Right atrium auricular region (tissue), 2 donors: ENCODE measurements at regions not wholly inside any gene's neighbourhood (a gene's known extent, or its start where the extent isn't known, plus 50 kb on each side); places are given as distances from the start of the nearest gene placed in this dataset.

Source experiments
- DNase-seq: peaks from one replicate; pipeline ENCODE4 v3.0.0-alpha.2; 2019; ENCODE audit warnings: low spot score
- H3K27ac ChIP-seq, 2 donors: fragments of 200-600 bp; sonication (generic); 1 replicate in 1 of 2; 2 replicates in 1 of 2; pipeline ENCODE4 v1.5.1; 2016 to 2019
- H3K27me3 ChIP-seq, 2 donors: fragments of 200-600 bp; sonication (generic); one replicate each; pipeline versions ENCODE4 v1.5.1 to v1.6.0; 2017 to 2019
- H3K36me3 ChIP-seq: fragments of 200-600 bp; sonication (generic); one replicate; pipeline ENCODE4 v1.5.1; 2016
- H3K4me1 ChIP-seq, 2 donors: fragments of 200-600 bp; sonication (generic); one replicate each; pipeline versions ENCODE4 v1.5.1 to v1.6.0; 2017 to 2019
- H3K4me3 ChIP-seq, 2 donors: fragments of 200-600 bp; sonication (generic); 1 replicate in 1 of 2; 2 replicates in 1 of 2; pipeline ENCODE4 v1.5.1; 2017 to 2019; ENCODE audit warnings: mild to moderate bottlenecking in 1 of 2, moderate library complexity in 1 of 2
- H3K9me3 ChIP-seq, 2 donors: fragments of 200-600 bp; sonication (generic); one replicate each; pipeline ENCODE4 v1.5.1; 2019
- CTCF ChIP-seq, 2 donors: fragments of 200-600 bp; sonication (generic); IDR thresholded peaks; one replicate each; pipeline ENCODE4 v1.5.1; 2019; ENCODE audit warnings: antibody characterized with exemption in 2 of 2

GRCh38 chr6:71486461-71486860 is 197.8 kb downstream of the OGFRL1 start:
- Histone ChIP-seq H3K36me3 (no peaks in the 10 kb centered on the region), H3K4me3 (no peak overlapping the region), H3K9me3 (no peaks in the 10 kb centered on the region), H3K27me3 (no peaks in the 10 kb centered on the region), H3K4me1 (no peaks in the 10 kb centered on the region), H3K27ac (no peak overlapping the region)
- no peak for DNase-seq
- TF ChIP-seq CTCF (IDR thresholded peaks at IDR 0.05) = no peak

- no peaks in the 10 kb centered on the region for H3K9me3 ChIP-seq
- no peak for DNase-seq
- H3K4me3 ChIP-seq = no peak overlapping the region
- H3K36me3 ChIP-seq = no peaks in the 10 kb centered on the region
- TF ChIP-seq CTCF (IDR thresholded peaks at IDR 0.05) = no peak
- no peaks in the 10 kb centered on the region for H3K27me3 ChIP-seq
- no peak overlapping the region for H3K27ac ChIP-seq
- H3K4me1 ChIP-seq = no peaks in the 10 kb centered on the region
Measured at GRCh38 chr6:71488186-71488585, 199.6 kb downstream of the OGFRL1 start.

GRCh38 chr6:71489736-71490135 is 201.1 kb downstream of the OGFRL1 start:
- no peak for TF ChIP-seq CTCF (IDR thresholded peaks at IDR 0.05)
- Histone ChIP-seq H3K27me3 (no peaks in the 10 kb centered on the region), H3K9me3 (no peaks in the 10 kb centered on the region), H3K4me3 (no peak overlapping the region), H3K36me3 (no peaks in the 10 kb centered on the region), H3K4me1 (no peaks in the 10 kb centered on the region), H3K27ac (no peak overlapping the region)
- no peak for DNase-seq

- Histone ChIP-seq H3K27me3 (no peaks in the 10 kb centered on the region), H3K36me3 (no peaks in the 10 kb centered on the region), H3K9me3 (no peaks in the 10 kb centered on the region), H3K4me3 (no peak overlapping the region), H3K4me1 (peaks cover 0 to under 1% of the 10 kb centered on the region in 2 donors), H3K27ac (no peak overlapping the region)
- DNase-seq = no peak
- TF ChIP-seq CTCF (IDR thresholded peaks at IDR 0.05) = no peak
Measured at GRCh38 chr6:71490876-71491275, 202.3 kb downstream of the OGFRL1 start.

- H3K4me1 ChIP-seq = peaks cover 0 to 10% of the 10 kb centered on the region in 2 donors
- H3K27ac ChIP-seq = no peak overlapping the region
- H3K9me3 ChIP-seq = no peaks in the 10 kb centered on the region
- no peaks in the 10 kb centered on the region for H3K36me3 ChIP-seq
- no peak overlapping the region for H3K4me3 ChIP-seq
- DNase-seq = no peak
- TF ChIP-seq CTCF (IDR thresholded peaks at IDR 0.05) = no peak
- H3K27me3 ChIP-seq = no peaks in the 10 kb centered on the region
Measured at GRCh38 chr6:71491844-71492243, 203.2 kb downstream of the OGFRL1 start.

GRCh38 chr6:71492668-71493067 is 204.1 kb downstream of the OGFRL1 start:
- H3K27ac ChIP-seq = no peak overlapping the region
- no peaks in the 10 kb centered on the region for H3K9me3 ChIP-seq
- no peak overlapping the region for H3K4me3 ChIP-seq
- no peak for DNase-seq
- no peak for TF ChIP-seq CTCF (IDR thresholded peaks at IDR 0.05)
- H3K27me3 ChIP-seq = no peaks in the 10 kb centered on the region
- no peaks in the 10 kb centered on the region for H3K36me3 ChIP-seq
- peaks cover 0 to 12% of the 10 kb centered on the region in 2 donors for H3K4me1 ChIP-seq
